Neural cell (in vitro differentiated cells): ENCODE measurements at regions not wholly inside any gene's neighbourhood (a gene's known extent, or its start where the extent isn't known, plus 50 kb on each side); places are given as distances from the start of the nearest gene placed in this dataset.

Experiments used
- H2AFZ ChIP-seq: fragments of 200-600, 300-800 bp; sonication (generic), shearing (Covaris generic); 2 replicates; pipeline ENCODE4 v1.6.0; 2014; ENCODE audit warnings: low read depth, mild to moderate bottlenecking, antibody characterized with exemption, low read length, moderate library complexity
- H3F3A ChIP-seq: fragments of 200-600 bp; shearing (Covaris generic); 2 replicates; pipeline ENCODE4 v1.6.1; 2016; ENCODE audit warnings: mild to moderate bottlenecking, moderate library complexity, mixed read lengths, antibody characterized with exemption, low read length; ENCODE audit not compliant: insufficient read depth, poor library complexity, severe bottlenecking
- H3K27ac ChIP-seq: fragments of 200-600, 300-800 bp; sonication (generic), shearing (Covaris generic); 2 replicates; pipeline ENCODE4 v1.5.1; 2014; ENCODE audit warnings: mild to moderate bottlenecking, low read length, moderate library complexity
- H3K27me3 ChIP-seq: fragments of 300-800, 200-600 bp; sonication (generic), shearing (Covaris generic); 2 replicates; pipeline ENCODE4 v1.6.0; 2014; ENCODE audit warnings: mild to moderate bottlenecking, low read depth, low read length, moderate library complexity; ENCODE audit not compliant: insufficient read depth
- H3K36me3 ChIP-seq: fragments of 300-800, 200-600 bp; sonication (generic), shearing (Covaris generic); 2 replicates; pipeline ENCODE4 v1.5.1; 2014; ENCODE audit warnings: mild to moderate bottlenecking, antibody characterized with exemption, low read length, moderate library complexity; ENCODE audit not compliant: insufficient read depth
- H3K4me2 ChIP-seq: fragments of 300-800, 200-600 bp; sonication (generic), shearing (Covaris generic); 2 replicates; pipeline ENCODE4 v1.6.0; 2014; ENCODE audit warnings: mild to moderate bottlenecking, low read length
- H3K4me3 ChIP-seq: fragments of 300-800, 200-600 bp; sonication (generic), shearing (Covaris generic); 2 replicates; pipeline ENCODE4 v1.5.1; 2014; ENCODE audit warnings: mild to moderate bottlenecking, low read length, moderate library complexity
- H3K79me2 ChIP-seq: fragments of 200-600 bp; shearing (Covaris generic); replicated peaks from 2 replicates; pipeline ENCODE4 v1.6.0; 2014; ENCODE audit warnings: mild to moderate bottlenecking, low read length, moderate library complexity; ENCODE audit not compliant: insufficient read depth
- H3K9ac ChIP-seq: fragments of 300-800, 200-600 bp; sonication (generic), shearing (Covaris generic); 2 replicates; pipeline ENCODE4 v1.6.1; 2016; ENCODE audit warnings: mild to moderate bottlenecking, low read length, mixed read lengths
- H3K9me2 ChIP-seq: fragments of 200-600 bp; shearing (Covaris generic); 2 replicates; pipeline ENCODE4 v1.6.1; 2016; ENCODE audit warnings: mild to moderate bottlenecking, low read length, mixed read lengths; ENCODE audit not compliant: insufficient read depth
- H3K9me3 ChIP-seq: fragments of 200-600, 300-800 bp; sonication (generic), shearing (Covaris generic); 2 replicates; pipeline ENCODE4 v1.6.1; 2016; ENCODE audit warnings: mild to moderate bottlenecking, mixed run types, low read length, moderate library complexity, mixed read lengths
- H4K20me1 ChIP-seq: fragments of 200-600 bp; shearing (Covaris generic); 2 replicates; pipeline ENCODE4 v1.6.1; 2016; ENCODE audit warnings: mild to moderate bottlenecking, mixed run types; ENCODE audit not compliant: insufficient read depth
- EP300 ChIP-seq: fragments of 450-650 bp; conservative IDR thresholded peaks from 2 replicates; pipeline ENCODE4 v1.6.1; 2014; ENCODE audit warnings: antibody characterized with exemption, mild to moderate bottlenecking, moderate library complexity; ENCODE audit not compliant: poor library complexity, severe bottlenecking
- EZH2 ChIP-seq: fragments of 200-600, 300-800 bp; shearing (Covaris generic), sonication (generic); IDR thresholded peaks from 2 replicates; pipeline ENCODE4 v1.6.1; 2014; ENCODE audit warnings: antibody characterized with exemption, low read length, borderline replicate concordance, mild to moderate bottlenecking; ENCODE audit not compliant: insufficient read depth, poor library complexity, severe bottlenecking
- MXI1 ChIP-seq: fragments of 450-650 bp; conservative IDR thresholded peaks from 2 replicates; pipeline ENCODE4 v1.6.1; 2014; ENCODE audit warnings: antibody characterized with exemption, mild to moderate bottlenecking; ENCODE audit not compliant: poor library complexity, severe bottlenecking
- POLR2AphosphoS5 ChIP-seq: IDR thresholded peaks from 2 replicates; pipeline ENCODE4 v1.6.1; 2012
- RAD21 ChIP-seq: fragments of 450-650 bp; conservative IDR thresholded peaks from 2 replicates; pipeline ENCODE4 v1.6.1; 2014; ENCODE audit warnings: antibody characterized with exemption, mild to moderate bottlenecking, moderate library complexity
- SMC3 ChIP-seq: fragments of 450-650 bp; conservative IDR thresholded peaks from 2 replicates; pipeline ENCODE4 v1.6.1; 2014; ENCODE audit warnings: antibody characterized with exemption, mild to moderate bottlenecking, moderate library complexity; ENCODE audit not compliant: poor library complexity
- TAF1 ChIP-seq: IDR thresholded peaks from 2 replicates; pipeline ENCODE4 v1.6.1; 2012; ENCODE audit warnings: low read depth
- TF ChIP-seq, protein P1 (sequence below): IDR thresholded peaks from 2 replicates; pipeline ENCODE4 v1.6.1; 2012; ENCODE audit warnings: borderline replicate concordance
- TF ChIP-seq, protein P2 (sequence below): fragments of 450-650 bp; IDR thresholded peaks from 2 replicates; pipeline ENCODE4 v1.5.1; 2014; ENCODE audit warnings: antibody characterized with exemption, mild to moderate bottlenecking, moderate library complexity; ENCODE audit not compliant: poor library complexity, severe bottlenecking

DNA sequence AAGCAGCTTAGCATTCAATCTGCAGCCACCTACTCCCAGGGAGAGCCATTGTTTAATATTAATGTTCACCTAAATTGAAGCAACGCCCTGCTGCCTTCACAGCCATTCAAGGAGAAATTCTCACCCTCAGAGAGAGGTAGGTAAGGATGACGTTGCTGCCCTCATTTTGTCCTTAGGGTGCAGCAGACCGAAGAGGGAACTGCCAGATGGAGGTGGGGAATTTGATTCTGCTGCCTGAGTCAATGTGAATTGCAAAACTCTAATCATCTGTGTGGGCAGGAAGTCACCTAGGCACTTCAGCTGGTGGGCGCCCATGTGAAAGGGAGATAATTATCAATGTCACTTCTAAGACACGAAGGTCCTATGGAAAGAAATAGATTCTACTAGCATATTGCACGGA lies 503.4 kb downstream of the TBC1D4 start:
- no peak overlapping the region for H3K9ac ChIP-seq
- H3K36me3 ChIP-seq: no peaks in the 10 kb centered on the region
- no peaks in the 10 kb centered on the region for H3K79me2 ChIP-seq
- no peaks in the 10 kb centered on the region for H3K9me2 ChIP-seq
- no peaks in the 10 kb centered on the region for H3K27me3 ChIP-seq
- H4K20me1 ChIP-seq: no peaks in the 10 kb centered on the region
- no peaks in the 10 kb centered on the region for H3F3A ChIP-seq
- peak overlapping the region; percentile 48 for H3K27ac ChIP-seq
- TF ChIP-seq, protein P1, sequence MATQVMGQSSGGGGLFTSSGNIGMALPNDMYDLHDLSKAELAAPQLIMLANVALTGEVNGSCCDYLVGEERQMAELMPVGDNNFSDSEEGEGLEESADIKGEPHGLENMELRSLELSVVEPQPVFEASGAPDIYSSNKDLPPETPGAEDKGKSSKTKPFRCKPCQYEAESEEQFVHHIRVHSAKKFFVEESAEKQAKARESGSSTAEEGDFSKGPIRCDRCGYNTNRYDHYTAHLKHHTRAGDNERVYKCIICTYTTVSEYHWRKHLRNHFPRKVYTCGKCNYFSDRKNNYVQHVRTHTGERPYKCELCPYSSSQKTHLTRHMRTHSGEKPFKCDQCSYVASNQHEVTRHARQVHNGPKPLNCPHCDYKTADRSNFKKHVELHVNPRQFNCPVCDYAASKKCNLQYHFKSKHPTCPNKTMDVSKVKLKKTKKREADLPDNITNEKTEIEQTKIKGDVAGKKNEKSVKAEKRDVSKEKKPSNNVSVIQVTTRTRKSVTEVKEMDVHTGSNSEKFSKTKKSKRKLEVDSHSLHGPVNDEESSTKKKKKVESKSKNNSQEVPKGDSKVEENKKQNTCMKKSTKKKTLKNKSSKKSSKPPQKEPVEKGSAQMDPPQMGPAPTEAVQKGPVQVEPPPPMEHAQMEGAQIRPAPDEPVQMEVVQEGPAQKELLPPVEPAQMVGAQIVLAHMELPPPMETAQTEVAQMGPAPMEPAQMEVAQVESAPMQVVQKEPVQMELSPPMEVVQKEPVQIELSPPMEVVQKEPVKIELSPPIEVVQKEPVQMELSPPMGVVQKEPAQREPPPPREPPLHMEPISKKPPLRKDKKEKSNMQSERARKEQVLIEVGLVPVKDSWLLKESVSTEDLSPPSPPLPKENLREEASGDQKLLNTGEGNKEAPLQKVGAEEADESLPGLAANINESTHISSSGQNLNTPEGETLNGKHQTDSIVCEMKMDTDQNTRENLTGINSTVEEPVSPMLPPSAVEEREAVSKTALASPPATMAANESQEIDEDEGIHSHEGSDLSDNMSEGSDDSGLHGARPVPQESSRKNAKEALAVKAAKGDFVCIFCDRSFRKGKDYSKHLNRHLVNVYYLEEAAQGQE: peak; percentile 23
- TF ChIP-seq, protein P2, sequence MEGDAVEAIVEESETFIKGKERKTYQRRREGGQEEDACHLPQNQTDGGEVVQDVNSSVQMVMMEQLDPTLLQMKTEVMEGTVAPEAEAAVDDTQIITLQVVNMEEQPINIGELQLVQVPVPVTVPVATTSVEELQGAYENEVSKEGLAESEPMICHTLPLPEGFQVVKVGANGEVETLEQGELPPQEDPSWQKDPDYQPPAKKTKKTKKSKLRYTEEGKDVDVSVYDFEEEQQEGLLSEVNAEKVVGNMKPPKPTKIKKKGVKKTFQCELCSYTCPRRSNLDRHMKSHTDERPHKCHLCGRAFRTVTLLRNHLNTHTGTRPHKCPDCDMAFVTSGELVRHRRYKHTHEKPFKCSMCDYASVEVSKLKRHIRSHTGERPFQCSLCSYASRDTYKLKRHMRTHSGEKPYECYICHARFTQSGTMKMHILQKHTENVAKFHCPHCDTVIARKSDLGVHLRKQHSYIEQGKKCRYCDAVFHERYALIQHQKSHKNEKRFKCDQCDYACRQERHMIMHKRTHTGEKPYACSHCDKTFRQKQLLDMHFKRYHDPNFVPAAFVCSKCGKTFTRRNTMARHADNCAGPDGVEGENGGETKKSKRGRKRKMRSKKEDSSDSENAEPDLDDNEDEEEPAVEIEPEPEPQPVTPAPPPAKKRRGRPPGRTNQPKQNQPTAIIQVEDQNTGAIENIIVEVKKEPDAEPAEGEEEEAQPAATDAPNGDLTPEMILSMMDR: no peak
- H2AFZ ChIP-seq: no peak overlapping the region
- H3K9me3 ChIP-seq: no peaks in the 10 kb centered on the region
- H3K4me2 ChIP-seq: no peak overlapping the region
- H3K4me3 ChIP-seq: no peak overlapping the region

DNA sequence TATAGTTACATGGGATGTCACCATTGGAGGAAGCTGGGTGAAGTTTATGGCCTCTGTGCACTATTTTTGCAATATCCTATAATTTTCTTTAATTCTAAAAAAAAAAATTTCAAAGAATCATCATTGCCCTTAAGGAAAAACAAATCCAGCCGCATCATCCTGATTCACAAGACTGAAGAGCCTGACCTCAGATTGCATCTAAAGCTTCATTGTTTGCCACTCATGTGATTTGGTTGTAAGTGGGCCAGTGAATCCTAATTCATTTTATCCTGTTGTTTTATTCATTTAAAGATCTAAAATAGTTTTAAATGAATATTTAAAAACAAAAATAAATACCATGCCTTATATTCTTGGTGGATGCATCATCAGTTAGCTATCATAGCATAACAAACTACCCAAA lies 504.5 kb downstream of the TBC1D4 start:
- Histone ChIP-seq H3K4me3 (no peak overlapping the region), H3K27me3 (no peaks in the 10 kb centered on the region), H3K9ac (no peak overlapping the region), H3K9me2 (no peaks in the 10 kb centered on the region), H3K36me3 (no peaks in the 10 kb centered on the region), H3F3A (no peaks in the 10 kb centered on the region), H3K4me2 (no peak overlapping the region), H3K9me3 (no peaks in the 10 kb centered on the region), H2AFZ (no peak overlapping the region), H4K20me1 (no peaks in the 10 kb centered on the region), H3K79me2 (no peaks in the 10 kb centered on the region), H3K27ac (no peak overlapping the region)
- TF ChIP-seq SMC3 (no peak), TAF1 (no peak), EZH2 (no peak), MXI1 (no peak), EP300 (no peak), RAD21 (no peak), POLR2AphosphoS5 (no peak)
- TF ChIP-seq, protein P1: no peak
- TF ChIP-seq, protein P2: no peak
